ENCODE measurements at regions not wholly inside any gene's neighbourhood (a gene's known extent, or its start where the extent isn't known, plus 50 kb on each side); places are given as distances from the start of the nearest gene placed in this dataset.

GRCh38 chr2:129752686-129753085 is 226.8 kb upstream of the RAB6C start:
- TF ChIP-seq CTCF (IDR thresholded peaks at IDR 0.05; ENCODE audit: poor library complexity) (no peak), EZH2 (IDR thresholded peaks at IDR 0.05; ENCODE audit: borderline replicate concordance) (no peak)
